Smooth muscle cell (in vitro differentiated cells): ENCODE measurements at regions not wholly inside any gene's neighbourhood (a gene's known extent, or its start where the extent isn't known, plus 50 kb on each side); places are given as distances from the start of the nearest gene placed in this dataset.

ENCODE experiments used
- DNase-seq: peaks from one replicate; lab custom pipeline; 2025; ENCODE audit not compliant: unreplicated experiment; lab: John Stamatoyannopoulos, UW
- H2AFZ ChIP-seq: fragments of 200-600 bp; sonication (generic); 2 replicates; pipeline ENCODE4 v1.6.0; 2016; ENCODE audit warnings: antibody characterized with exemption, low read depth, mild to moderate bottlenecking
- H3F3A ChIP-seq: fragments of 200-600 bp; sonication (generic); 2 replicates; pipeline ENCODE4 v1.6.0; 2017; ENCODE audit warnings: antibody characterized with exemption, low read depth
- H3K27ac ChIP-seq: fragments of 200-600 bp; sonication (generic); 2 replicates; pipeline ENCODE4 v1.5.1; 2016; ENCODE audit warnings: low read depth, mild to moderate bottlenecking
- H3K27me3 ChIP-seq: fragments of 200-600 bp; sonication (generic); 2 replicates; pipeline ENCODE4 v1.6.1; 2016; ENCODE audit warnings: low read depth, mild to moderate bottlenecking
- H3K36me3 ChIP-seq: fragments of 200-600 bp; sonication (generic); 2 replicates; pipeline ENCODE4 v1.5.1; 2016; ENCODE audit warnings: low read depth
- H3K4me1 ChIP-seq: fragments of 200-600 bp; sonication (generic); 2 replicates; pipeline ENCODE4 v1.5.1; 2016; ENCODE audit warnings: low read depth
- H3K4me2 ChIP-seq: fragments of 200-600 bp; sonication (generic); 2 replicates; pipeline ENCODE4 v1.6.0; 2016; ENCODE audit warnings: mild to moderate bottlenecking
- H3K4me3 ChIP-seq: fragments of 200-600 bp; sonication (generic); 2 replicates; pipeline ENCODE4 v1.5.1; 2016; ENCODE audit warnings: mild to moderate bottlenecking
- H3K79me2 ChIP-seq: fragments of 200-600 bp; sonication (generic); 2 replicates; pipeline ENCODE4 v1.6.0; 2016; ENCODE audit warnings: low read depth, mild to moderate bottlenecking
- H3K9ac ChIP-seq: fragments of 200-600 bp; sonication (generic); 2 replicates; pipeline ENCODE4 v1.6.0; 2016; ENCODE audit warnings: low read depth
- H3K9me3 ChIP-seq: fragments of 200-600 bp; sonication (generic); replicated peaks from 2 replicates; pipeline ENCODE4 v1.5.1; 2016; ENCODE audit warnings: low read depth
- H4K20me1 ChIP-seq: fragments of 200-600 bp; sonication (generic); 2 replicates; pipeline ENCODE4 v1.6.0; 2016; ENCODE audit warnings: low read depth
- WGBS: methylation state at CpG from one replicate; pipeline ENCODE4 v1.1.7; 2016; ENCODE audit warnings: low lambda C conversion rate; 5-methylcytosine and 5-hydroxymethylcytosine counted together
- TF ChIP-seq, protein P1 (sequence below): fragments of 200-600 bp; sonication (generic); IDR thresholded peaks from 2 replicates; pipeline ENCODE4 v1.5.1; 2017; ENCODE audit warnings: borderline replicate concordance, mild to moderate bottlenecking, antibody characterized with exemption; ENCODE audit not compliant: insufficient read depth, poor library complexity, severe bottlenecking

DNA sequence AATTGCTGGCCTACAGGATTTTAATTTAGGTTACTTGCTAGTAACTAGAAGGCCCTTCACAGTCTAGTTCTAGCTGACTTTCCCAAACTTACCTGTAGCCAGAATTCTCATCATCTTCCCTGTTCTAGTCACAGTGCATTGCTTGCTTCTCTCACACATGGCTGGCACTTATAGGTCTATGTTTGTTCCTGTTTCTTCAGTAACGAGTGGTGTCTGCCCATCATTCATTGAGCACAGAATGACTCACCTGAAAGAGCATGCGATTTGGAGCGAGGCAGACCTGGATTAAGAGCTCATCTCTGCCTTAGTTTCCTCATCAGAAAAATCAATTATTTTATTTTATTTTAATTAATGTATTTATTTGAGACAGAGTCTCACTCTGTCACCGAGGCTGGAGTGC lies 201.7 kb upstream of the ANK2 start:
- no peaks in the 10 kb centered on the region for H3K4me1 ChIP-seq
- WGBS: 90% methylated on average over 4 of the region's 4 CpGs
- H3K79me2 ChIP-seq: no peaks in the 10 kb centered on the region
- no peak overlapping the region for H3K4me2 ChIP-seq
- H3K9ac ChIP-seq: no peak overlapping the region
- no peaks in the 10 kb centered on the region for H3K27me3 ChIP-seq
- H3K36me3 ChIP-seq: no peaks in the 10 kb centered on the region
- H3K4me3 ChIP-seq: no peak overlapping the region
- H4K20me1 ChIP-seq: no peaks in the 10 kb centered on the region
- no peak overlapping the region for H3K27ac ChIP-seq
- H3K9me3 ChIP-seq: no peaks in the 10 kb centered on the region
- TF ChIP-seq, protein P1, sequence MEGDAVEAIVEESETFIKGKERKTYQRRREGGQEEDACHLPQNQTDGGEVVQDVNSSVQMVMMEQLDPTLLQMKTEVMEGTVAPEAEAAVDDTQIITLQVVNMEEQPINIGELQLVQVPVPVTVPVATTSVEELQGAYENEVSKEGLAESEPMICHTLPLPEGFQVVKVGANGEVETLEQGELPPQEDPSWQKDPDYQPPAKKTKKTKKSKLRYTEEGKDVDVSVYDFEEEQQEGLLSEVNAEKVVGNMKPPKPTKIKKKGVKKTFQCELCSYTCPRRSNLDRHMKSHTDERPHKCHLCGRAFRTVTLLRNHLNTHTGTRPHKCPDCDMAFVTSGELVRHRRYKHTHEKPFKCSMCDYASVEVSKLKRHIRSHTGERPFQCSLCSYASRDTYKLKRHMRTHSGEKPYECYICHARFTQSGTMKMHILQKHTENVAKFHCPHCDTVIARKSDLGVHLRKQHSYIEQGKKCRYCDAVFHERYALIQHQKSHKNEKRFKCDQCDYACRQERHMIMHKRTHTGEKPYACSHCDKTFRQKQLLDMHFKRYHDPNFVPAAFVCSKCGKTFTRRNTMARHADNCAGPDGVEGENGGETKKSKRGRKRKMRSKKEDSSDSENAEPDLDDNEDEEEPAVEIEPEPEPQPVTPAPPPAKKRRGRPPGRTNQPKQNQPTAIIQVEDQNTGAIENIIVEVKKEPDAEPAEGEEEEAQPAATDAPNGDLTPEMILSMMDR: no peak
- no peaks in the 10 kb centered on the region for H3F3A ChIP-seq
- DNase-seq: no peak
- no peak overlapping the region for H2AFZ ChIP-seq

DNA sequence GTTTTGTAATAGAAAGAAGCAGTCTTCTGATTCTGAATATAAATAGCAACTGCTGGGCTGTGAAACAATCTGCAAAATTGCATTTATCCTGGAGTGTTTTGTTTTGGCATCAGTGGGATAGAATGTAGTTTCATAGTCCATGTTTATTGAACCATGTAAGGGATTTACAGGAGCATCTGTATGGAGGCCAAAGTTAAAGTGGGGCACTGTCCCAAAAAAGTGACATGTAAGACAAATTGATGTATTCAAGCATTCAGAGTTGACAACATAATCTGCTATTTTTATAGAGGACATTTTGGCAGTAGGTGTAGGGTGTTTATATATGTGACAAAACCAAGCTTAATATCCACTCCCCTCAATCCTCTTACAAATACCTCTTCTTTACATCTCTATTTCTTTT lies 200.5 kb upstream of the ANK2 start:
- TF ChIP-seq, protein P1: no peak
- H3K4me3 ChIP-seq: no peak overlapping the region
- no peak overlapping the region for H2AFZ ChIP-seq
- H3K9me3 ChIP-seq: no peaks in the 10 kb centered on the region
- H3K79me2 ChIP-seq: no peaks in the 10 kb centered on the region
- no peaks in the 10 kb centered on the region for H3K4me1 ChIP-seq
- H3K27me3 ChIP-seq: no peaks in the 10 kb centered on the region
- H3K36me3 ChIP-seq: no peaks in the 10 kb centered on the region
- no peak overlapping the region for H3K4me2 ChIP-seq
- no peak for DNase-seq
- H3K27ac ChIP-seq: no peak overlapping the region
- no peaks in the 10 kb centered on the region for H4K20me1 ChIP-seq
- no peaks in the 10 kb centered on the region for H3F3A ChIP-seq
- H3K9ac ChIP-seq: no peak overlapping the region

GRCh38 chr4:112852601-112853000 lies 196.9 kb upstream of the ANK2 start:
- no peaks in the 10 kb centered on the region for H3K79me2 ChIP-seq
- H3K9me3 ChIP-seq: no peaks in the 10 kb centered on the region
- H3K4me3 ChIP-seq: no peak overlapping the region
- WGBS: 93% methylated on average over 4 of the region's 4 CpGs
- no peak for DNase-seq
- TF ChIP-seq, protein P1: no peak
- H2AFZ ChIP-seq: no peak overlapping the region
- H4K20me1 ChIP-seq: no peaks in the 10 kb centered on the region
- H3K27me3 ChIP-seq: no peaks in the 10 kb centered on the region
- H3K27ac ChIP-seq: no peak overlapping the region
- peaks cover 12% of the 10 kb centered on the region for H3K4me1 ChIP-seq
- H3F3A ChIP-seq: peaks cover 7% of the 10 kb centered on the region
- H3K9ac ChIP-seq: no peak overlapping the region
- no peak overlapping the region for H3K4me2 ChIP-seq
- no peaks in the 10 kb centered on the region for H3K36me3 ChIP-seq

DNA sequence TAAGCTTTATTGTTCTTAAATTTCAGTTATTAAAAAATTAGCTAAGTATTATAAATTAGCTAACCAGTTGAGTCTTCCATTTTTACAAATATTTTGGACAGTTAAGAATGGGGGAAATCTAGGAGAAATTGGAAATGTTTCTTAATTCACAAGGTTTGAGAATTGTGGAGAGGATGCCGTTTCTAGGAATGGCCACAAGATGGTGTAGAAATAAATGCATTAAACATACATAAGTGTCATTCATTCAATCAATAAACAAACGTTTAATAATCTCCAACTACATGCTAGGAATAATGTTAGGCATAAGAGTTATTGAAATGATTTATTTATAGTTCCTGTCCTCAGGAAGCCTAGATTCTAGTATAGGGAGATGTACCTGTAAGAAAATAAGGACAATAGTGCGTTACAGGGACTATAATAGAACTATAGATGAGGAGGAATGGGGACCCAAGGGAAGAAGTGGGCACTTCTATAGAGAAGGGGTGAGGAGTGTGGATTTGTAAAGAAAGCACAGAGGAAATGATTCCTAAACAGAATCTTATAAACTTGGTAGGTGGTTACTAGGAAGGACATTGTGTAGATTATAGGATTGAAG lies 195.7 kb upstream of the ANK2 start:
- H3K4me2 ChIP-seq: no peak overlapping the region
- H3K9ac ChIP-seq: no peak overlapping the region
- peaks cover 24% of the 10 kb centered on the region for H3K4me1 ChIP-seq
- no peaks in the 10 kb centered on the region for H3K27me3 ChIP-seq
- TF ChIP-seq, protein P1: peak; percentile 42
- no peak overlapping the region for H3K4me3 ChIP-seq
- no peaks in the 10 kb centered on the region for H4K20me1 ChIP-seq
- H2AFZ ChIP-seq: no peak overlapping the region
- no peak overlapping the region for H3K27ac ChIP-seq
- peaks cover 7% of the 10 kb centered on the region for H3F3A ChIP-seq
- H3K9me3 ChIP-seq: no peaks in the 10 kb centered on the region
- H3K36me3 ChIP-seq: no peaks in the 10 kb centered on the region
- no peaks in the 10 kb centered on the region for H3K79me2 ChIP-seq
- WGBS: 66% methylated on average over 3 of the region's 3 CpGs
- DNase-seq: no peak
